ENCODE measurements at regions not wholly inside any gene's neighbourhood (a gene's known extent, or its start where the extent isn't known, plus 50 kb on each side); places are given as distances from the start of the nearest gene placed in this dataset.

- TF ChIP-seq LEF1 (IDR thresholded peaks at IDR 0.05; ENCODE audit: borderline replicate concordance) (no peak), SP1 (IDR thresholded peaks at IDR 0.05) (no peak), L3MBTL2 (conservative IDR thresholded peaks at IDR 0.05) (no peak), NFRKB (IDR thresholded peaks at IDR 0.05) (no peak), SUZ12 (IDR thresholded peaks at IDR 0.05) (no peak), ELF4 (IDR thresholded peaks at IDR 0.05) (no peak), HDGF (IDR thresholded peaks at IDR 0.05; ENCODE audit: borderline replicate concordance) (no peak), CTBP1 (IDR thresholded peaks at IDR 0.05; ENCODE audit: borderline replicate concordance) (no peak), TARDBP (IDR thresholded peaks at IDR 0.05) (no peak), FOXA1 (IDR thresholded peaks at IDR 0.05) (no peak), FOXM1 (IDR thresholded peaks at IDR 0.05; ENCODE audit: borderline replicate concordance) (no peak)
These were observed 320.9 kb upstream of the PROX1 start for GRCh38 chr1:213666922-213667321.
